HG02970 (cell line): ENCODE measurements at regions not wholly inside any gene's neighbourhood (a gene's known extent, or its start where the extent isn't known, plus 50 kb on each side); places are given as distances from the start of the nearest gene placed in this dataset.

ENCODE experiments used
- ATAC-seq: cut with Tn5 transposase; IDR thresholded peaks from one replicate; pipeline ENCODE4 v1.9.1; 2021; ENCODE audit warnings: mild to moderate bottlenecking, moderate library complexity, moderate number of reproducible peaks; ENCODE audit not compliant: unreplicated experiment, low FRiP score

DNA sequence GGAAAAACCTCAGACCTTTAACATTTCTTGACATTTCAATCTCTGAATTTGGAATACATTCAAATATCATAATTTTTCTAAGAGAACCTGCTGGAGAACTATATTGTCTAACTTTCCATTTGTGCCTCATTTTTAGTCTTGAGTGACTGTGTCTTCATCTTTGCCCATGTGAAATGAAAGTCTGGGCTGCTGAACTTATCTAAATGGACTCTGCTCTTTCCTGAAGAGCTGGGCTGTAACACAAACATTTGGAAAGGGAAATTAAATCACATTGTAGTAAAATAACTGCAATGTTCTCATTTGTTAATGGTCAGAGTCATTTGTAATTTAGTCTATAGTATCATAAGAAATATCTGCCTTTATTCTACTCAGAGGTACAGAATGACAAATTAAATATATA, 373.1 kb downstream of the LRIG3 start:
- no peak for ATAC-seq

DNA sequence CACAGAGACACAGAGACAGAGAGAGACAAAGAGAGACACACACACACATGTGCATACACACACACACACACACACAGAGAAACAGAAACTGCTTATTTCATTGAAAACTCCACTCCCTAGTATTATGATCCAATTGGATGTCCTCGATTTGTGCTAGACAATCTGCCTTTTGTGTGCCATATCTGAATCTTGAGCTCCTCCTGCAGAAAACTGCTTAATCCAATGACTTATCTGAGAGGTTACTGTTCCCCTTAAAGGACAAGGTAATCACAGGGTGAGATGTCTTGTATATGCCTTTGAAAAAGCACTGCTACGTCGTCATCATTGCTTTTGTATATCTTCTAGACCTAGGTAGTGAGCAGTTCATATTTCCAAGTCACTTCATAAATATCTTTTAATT, 371.5 kb downstream of the LRIG3 start:
- ATAC-seq, result no peak

DNA sequence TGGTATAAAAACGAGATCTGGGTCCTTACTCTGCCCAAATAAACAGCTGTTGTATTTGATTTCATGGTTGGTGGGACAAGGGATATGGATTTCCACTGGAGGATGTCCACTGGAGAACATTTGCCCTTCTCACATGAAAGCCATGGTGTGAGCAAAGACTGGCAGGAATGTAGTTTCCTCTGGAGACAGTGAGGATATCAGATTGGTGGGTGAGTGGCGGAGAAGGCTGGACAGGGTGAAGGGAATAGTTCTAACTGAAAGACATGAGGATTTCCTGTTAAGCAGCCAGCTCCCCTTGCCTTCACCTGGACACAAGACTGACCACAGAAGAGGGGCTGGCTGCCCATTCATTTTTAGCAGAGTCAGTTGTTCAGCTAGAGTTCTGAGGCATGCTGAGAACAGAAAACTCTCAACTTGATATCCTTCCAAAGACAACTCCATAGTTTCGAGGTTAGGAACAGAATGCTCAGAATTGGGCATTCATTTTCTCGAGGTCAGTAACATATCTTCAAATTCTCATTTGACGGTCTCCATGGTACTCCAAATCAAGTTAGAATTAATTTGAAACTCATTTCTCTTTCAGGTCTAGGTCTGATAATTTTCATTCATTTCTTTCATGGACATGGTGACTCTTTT, 365.7 kb downstream of the LRIG3 start:
- ATAC-seq, result no peak

DNA sequence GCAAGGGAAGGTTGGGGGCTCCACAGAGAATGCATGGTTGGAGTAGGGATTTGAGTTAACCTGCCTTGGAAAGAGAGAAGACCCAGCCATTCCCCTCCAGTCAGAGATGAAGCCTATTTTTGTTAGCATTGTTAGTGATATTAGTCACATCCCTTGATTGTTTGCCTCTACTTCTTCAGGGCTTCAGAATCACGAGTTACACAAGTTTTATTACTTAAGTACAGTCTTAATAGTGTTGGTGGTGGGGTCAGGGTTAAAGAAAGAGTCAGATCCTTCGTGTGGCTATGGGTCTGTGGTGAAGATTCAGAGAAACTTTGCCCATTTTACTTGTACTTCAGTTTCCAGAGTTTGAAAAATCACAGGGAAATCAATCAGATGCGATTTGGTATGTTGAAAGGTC, 363.1 kb downstream of the LRIG3 start:
- ATAC-seq, result no peak

DNA sequence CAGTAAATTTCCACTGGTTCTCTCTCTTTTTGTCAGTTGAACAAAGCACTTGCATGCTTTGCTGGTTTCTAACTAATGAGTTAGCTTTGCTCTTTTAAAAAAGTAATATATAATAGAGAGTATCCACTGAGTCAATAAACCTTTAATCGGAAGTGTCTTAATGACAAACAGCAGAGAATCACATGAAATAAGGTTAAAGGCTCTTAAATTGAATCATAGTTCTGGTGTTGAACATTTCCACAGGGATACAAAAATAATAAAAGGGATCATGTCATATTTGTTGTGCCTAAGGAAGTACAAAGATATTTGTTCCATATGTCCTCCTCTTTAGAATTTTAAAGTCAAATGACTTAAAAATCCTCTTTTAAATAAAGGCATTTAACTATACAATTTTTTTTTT, 362.6 kb downstream of the LRIG3 start:
- no peak for ATAC-seq

DNA sequence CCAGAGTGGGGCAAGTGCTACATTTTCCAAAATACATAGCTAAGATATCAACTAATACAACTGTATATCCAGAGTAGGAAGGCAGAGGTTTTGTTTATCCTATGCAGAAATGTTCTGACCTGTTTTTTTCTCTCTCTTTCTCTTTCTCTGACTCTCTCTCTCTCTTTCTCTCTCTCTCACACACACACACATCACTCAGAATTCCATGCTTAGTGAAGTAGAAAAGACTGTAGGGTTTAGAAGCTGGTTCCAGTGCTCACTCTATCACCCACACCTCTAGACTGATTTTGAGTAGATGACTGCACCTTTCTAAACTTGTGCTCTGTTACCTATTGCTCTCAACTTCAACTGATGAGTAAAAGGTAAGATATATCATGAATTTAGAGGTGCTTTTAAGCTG, 356.7 kb downstream of the LRIG3 start:
- ATAC-seq, result no peak

DNA sequence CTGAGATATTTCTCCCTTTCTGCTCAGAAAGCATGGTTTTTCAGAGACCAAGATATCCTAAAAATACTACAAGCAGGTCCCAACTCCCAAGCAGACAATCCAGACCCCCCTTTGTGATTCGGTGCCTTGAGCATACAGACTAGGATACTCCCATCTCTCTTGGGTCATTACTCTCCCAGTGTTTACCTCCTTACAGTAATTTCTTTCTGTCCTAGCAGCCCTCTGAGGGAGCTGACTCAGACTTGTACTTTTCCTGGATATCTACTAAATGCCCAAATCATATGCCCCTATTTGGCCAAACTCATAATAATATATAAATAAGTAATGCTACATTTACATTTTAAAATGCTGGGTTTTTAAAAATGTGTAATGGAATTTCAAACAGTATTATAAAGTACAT, 355.6 kb downstream of the LRIG3 start:
- ATAC-seq, result no peak

DNA sequence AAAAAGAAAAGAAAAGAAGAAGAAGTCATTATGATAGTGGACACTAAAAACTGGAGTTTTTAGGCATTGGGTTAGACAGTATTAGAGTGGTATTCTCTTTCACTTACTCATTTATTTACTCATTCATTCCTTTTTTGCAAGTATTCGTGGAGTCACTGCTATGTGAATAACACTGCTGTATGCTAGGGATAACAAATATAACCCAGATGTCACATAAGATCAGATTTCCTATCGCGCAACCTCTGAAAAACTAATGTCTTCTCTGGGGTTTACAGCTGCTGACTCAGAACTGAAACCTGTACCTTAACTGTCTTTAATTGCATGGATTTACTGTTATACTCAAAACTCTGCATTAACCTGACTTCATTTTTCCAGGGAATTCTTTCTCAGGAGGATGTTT, 353.7 kb downstream of the LRIG3 start:
- no peak for ATAC-seq

DNA sequence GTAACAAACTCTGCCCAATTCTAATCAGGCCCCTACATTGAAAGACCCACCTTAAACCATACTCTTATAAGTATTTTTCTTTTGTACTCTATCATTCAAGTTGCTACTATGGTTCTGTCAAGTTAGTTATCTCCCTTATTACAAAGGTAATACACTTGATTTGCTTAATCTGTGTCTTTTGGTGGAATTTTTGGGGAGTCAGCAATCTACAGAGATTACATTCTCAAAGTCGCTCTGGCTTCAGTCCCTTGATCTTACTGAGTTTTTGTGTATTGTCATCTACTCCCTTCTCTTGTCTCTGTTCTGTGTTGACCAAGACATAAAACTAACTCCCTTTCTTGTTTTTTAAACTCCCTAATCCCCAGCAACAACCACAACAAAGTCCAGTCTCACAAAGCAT, 353.1 kb downstream of the LRIG3 start:
- no peak for ATAC-seq

DNA sequence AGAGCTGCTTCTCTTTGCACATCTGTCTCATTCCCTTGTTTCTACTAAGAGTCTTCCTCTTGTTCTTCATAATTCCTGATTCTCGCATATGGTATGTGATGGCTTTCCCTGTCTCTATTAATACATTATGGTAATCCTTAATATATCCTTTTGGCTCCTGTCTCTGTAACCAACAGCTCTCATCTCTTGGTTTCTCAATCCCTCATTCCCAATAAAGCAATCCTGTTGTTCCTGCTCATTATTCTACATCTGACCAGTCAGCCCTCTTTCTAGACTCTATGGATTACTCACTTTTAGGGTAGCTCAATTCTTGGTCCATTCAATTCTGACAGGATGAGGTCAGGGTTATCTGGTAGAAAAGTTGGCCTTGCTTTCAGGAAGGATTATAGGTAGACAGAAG, 349.9 kb downstream of the LRIG3 start:
- no peak for ATAC-seq

DNA sequence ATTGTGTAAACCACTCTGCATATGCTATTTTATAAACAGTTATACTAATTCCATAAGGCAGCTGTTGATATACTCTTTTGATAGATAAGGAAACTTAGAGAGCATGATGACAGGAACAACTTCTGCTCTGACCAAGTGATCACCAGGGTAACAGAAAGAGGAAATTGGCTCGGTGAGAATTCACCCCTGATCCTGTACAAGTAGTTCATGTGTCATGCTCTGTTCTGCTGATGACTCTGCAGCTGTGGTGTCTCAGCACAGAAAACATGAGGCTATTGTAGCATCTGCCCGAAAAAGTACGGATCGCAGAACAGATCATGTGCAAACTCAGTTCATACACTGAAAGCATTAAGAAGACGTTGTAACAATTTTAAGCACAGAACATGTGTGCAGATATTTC, 345.0 kb downstream of the LRIG3 start:
- ATAC-seq, result no peak

DNA sequence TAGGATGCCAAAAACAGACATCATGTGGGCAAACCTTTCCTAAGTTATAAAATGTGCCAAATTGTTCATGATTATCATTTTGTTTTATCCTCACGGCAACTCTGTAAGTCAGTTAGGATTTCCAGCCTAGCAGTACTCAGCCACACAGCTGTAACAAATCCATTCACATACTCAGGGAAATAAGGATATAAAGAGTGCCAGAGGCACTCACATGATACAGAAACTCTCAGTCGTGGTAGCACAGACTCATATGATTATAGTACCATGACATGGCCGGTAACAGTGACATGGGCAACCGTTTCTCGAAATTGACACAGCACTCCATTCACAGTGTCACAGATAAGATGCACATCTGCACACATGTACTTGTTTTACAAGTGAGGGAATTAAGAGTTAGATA, 344.2 kb downstream of the LRIG3 start:
- ATAC-seq, result no peak

DNA sequence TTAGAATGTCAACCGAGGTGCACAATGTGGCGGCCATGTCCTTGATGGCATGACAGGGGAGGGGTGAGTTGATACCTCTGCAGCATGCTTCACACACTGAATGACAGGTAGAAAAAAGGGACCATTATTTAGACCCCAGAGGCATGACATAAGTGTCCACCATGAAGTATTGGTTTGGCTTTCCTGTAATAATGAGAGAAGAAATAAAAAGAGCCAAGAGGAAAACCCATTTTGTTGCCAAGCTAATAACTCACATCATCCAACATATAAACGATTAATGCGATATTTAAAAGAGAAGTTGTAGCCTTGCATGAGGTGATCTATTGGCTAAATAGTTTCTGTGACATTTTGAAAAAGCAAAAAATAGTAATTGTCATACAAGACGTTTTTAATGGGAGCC, 343.4 kb downstream of the LRIG3 start:
- ATAC-seq, result no peak

DNA sequence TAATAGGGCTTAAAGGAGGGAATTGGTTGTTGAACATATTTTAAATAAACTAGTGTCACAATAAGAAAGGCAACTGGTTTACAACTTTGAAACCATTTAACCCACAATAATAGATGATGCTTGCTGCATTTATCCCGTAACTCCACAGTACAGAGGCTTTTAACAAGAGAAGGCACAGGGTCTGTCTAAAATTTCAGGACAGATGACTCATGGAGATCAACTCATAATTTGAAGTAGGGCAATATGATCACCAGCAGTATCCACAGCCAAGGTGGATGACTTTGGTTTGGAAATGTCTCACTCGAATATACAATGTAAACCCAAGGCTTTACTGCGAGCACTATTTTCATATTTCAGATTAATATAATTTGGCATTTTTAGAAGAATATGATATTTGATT, 340.2 kb downstream of the LRIG3 start:
- ATAC-seq, result no peak

DNA sequence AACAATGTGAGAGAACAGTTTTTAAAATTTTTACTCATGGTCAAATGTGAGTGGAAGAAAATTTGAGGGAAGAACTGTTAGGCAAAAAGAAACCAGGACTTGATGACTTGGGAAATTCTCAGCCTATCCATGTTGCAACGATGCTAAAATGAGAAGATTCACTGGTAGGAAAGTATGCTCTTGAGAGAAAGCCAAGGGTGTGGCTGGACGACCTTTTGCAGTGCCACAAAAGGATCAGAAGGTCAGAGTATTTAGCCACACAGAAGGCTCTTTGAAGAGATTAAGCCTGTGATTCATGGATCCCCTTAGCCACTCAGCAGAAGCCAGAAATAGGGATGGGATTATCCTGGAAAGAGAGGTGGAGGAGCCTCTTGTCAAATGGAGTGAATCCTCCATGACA, 336.8 kb downstream of the LRIG3 start:
- ATAC-seq, result no peak

DNA sequence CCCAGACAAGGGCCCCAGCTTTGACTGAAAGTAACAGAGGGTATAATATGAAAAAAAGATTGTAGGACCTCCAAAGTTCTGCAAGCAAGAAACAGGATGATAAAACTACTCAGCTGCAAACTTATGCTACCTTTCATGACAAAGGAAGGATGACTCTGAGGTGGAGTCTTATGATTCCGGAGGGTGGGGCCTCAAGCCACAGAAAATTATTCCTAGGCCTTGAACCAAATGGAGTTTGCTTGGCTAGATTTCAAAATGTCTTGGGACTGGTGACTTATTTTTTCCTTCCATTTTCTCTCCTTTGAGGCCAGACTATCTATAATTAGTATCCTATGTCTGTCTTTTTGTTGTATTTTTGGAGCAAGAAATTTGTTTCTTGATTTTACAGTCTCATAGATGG, 336.4 kb downstream of the LRIG3 start:
- ATAC-seq, result no peak

DNA sequence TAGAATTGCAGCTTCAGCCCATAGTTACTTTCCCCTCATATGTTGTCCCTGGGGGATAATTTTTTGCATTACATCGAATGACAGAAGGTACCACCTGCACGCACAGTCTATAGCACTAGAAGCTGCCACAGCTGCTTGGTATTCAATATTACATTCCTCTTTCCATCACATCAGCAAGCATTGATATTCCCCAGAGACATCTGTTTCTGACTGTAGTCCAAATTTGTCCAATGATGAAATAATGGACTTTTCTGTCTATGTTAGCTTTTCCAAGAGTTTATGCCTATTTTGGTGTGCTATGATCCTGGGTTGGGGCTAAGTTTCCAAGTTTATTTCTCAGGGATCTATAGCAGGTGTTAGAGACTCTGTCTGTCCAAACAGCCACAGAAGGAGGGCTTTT, 335.4 kb downstream of the LRIG3 start:
- no peak for ATAC-seq

DNA sequence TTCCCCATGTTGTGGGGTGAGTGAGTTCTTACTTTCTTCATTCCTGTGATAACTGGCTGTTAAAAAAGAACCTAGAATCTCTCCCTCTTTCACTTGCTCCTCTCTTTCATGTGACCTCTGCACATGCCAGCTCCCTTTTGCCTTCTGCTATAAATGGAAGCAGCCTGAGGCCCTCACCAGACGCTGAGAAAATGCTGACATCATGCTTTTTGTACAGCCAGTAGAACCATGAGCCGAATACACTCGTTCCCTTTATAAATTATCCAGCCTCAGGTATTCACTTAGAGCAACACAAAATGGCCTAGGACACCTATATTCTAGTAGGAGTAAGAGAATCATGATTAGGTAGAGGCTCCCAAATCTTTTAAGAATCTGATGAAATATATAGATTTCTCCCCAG, 333.5 kb downstream of the LRIG3 start:
- no peak for ATAC-seq

DNA sequence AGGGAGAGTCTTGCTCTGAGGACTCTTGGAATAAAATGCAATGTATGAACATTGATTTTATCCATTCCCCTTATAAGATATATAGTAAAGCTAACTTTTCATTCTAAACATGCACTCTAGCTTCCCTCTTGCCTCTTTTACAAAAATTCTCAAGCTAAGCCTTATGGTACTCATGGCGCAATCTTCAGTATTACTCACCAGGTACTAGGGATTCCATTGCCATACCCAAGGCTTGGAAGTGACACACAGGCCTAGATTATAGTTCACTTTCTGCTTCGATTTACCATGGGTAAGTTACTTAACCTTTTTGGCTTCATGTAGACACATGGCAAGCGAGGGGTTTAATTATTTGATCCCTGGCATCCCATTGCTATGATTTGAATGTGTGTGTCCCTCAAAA, 331.5 kb downstream of the LRIG3 start:
- no peak for ATAC-seq

DNA sequence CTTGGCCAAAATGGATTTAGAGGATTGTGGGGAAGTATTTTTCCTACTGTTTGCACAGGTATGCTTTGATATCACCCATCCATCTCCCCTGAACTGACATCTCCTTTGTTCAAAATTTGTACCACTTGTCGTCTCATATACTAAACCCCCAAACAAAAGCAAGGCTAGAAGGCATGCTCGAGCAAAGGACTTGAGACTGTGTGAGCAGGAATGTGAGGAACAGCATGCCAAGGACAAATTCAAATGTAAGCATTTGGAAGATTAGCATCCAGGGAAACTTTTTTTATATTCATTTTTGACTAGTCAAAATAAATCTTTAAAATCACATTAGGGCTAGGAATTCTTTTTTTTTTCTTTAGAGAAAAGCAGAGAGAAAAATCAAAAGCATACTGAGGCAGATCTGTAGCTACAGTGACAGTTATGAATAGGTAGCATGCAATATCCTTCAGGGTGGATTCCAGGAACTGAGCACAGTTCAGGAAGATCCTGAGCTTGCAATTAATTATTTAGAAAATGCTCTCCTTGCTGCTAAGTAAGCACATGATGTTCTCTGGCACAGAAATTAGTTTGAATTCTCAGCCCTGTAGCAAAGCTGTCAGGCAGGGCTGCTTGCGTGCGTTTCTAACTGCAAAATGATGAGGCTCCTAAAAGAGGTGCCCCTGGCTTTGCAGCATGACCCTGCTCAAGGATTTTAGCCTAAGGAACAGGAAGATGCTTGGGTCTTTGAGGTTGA, 327.7 kb downstream of the LRIG3 start:
- ATAC-seq, result no peak

DNA sequence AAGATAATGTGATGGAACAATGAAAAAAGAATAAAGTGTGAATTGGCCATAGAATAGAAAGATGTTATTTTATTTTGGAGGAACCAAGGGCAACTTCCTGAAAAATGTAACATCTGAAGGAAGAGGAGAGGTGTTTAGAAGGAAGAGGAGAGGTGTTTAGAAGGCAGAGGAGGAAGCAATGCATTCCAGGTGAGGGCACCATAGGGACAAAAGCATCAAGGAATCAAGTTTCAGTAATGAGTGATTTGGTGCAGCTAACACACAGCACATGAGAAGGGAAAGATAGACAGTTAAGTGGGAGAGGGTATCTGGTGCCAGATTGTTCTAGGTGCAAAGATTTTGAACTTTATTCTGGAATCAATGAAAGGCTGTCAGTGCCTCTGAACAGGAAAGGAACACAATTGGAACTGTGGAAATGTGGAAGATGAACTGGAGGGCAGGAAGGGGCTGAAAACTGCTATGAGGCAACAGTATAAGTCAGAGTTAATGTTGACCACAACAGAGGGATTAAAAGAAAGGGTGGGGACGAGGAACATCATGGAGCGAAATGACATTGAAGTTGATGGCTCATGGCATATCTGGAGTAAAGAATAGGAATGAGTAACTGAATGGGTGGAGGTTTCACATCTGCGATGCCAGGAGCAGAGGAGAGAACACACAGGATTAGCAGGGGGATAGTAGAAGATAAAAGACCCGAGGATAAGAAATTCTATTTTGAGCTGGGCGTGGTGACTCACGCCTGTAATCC, 326.6 kb downstream of the LRIG3 start:
- no peak for ATAC-seq

DNA sequence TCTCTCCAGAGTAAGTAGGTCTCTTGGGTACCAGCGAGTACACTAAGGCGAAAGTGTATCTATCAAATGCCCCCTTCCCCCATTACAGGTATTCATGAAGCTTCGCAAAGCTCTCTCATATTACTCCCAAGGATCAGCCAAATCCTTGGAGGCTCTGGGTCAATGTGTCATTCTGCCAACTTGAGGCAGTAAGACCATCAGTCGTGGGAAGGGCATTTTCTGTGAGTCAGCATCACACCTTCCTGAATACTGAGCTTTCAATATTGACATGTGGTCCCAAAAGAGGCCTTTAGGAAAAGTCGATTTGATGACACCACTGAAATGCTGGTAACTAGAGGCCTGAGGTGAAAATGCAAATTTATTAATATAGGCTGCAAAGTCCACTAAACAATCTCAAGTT, 323.9 kb downstream of the LRIG3 start:
- no peak for ATAC-seq
